ENCODE measurements at regions not wholly inside any gene's neighbourhood (a gene's known extent, or its start where the extent isn't known, plus 50 kb on each side); places are given as distances from the start of the nearest gene placed in this dataset.

- no peak for TF ChIP-seq CTCF (IDR thresholded peaks at IDR 0.05; ENCODE audit: low read length)
- TF ChIP-seq EZH2 (optimal IDR thresholded peaks at IDR 0.05; ENCODE audit: low read depth, low read length): no peak
- TF ChIP-seq EZH2phosphoT487 (IDR thresholded peaks at IDR 0.05; ENCODE audit: low read length): no peak
Observed at GRCh38 chr1:81298266-81298665, 502.5 kb upstream of the ADGRL2 start.

Data from MM.1S (cell line).